Inferior parietal cortex (tissue), 1 donor: ENCODE measurements at regions not wholly inside any gene's neighbourhood (a gene's known extent, or its start where the extent isn't known, plus 50 kb on each side); places are given as distances from the start of the nearest gene placed in this dataset.
"Not testable (repeated sequence)": the region's sequence is repeated elsewhere in the genome, so short reads cannot be mapped to it uniquely, and the experiment has no call there.

Experiments
- DNase-seq: peaks from one replicate; pipeline ENCODE4 v3.0.0-alpha.2; 2016; ENCODE audit errors: extremely low spot score

- DNase-seq = no peak
Observed at GRCh38 chr1:157409927-157410326, 142.4 kb downstream of the FCRL5 start.

- DNase-seq = no peak
Observed at GRCh38 chr1:157407917-157408525, 144.3 kb downstream of the FCRL5 start.

- DNase-seq = no peak
Observed at GRCh38 chr1:157407367-157407766, 144.9 kb downstream of the FCRL5 start.

GRCh38 chr1:157405662-157406061 is 146.7 kb downstream of the FCRL5 start:
- no peak for DNase-seq

GRCh38 chr1:157404614-157405013 is 147.7 kb downstream of the FCRL5 start:
- DNase-seq = no peak

GRCh38 chr1:157404063-157404501 is 148.2 kb downstream of the FCRL5 start:
- DNase-seq = no peak

- no peak for DNase-seq
Observed at GRCh38 chr1:157403608-157404007, 148.7 kb downstream of the FCRL5 start.

- no peak for DNase-seq
Observed at GRCh38 chr1:157403203-157403602, 149.1 kb downstream of the FCRL5 start.

- no peak for DNase-seq
Observed at GRCh38 chr1:157400766-157401165, 151.5 kb downstream of the FCRL5 start.

GRCh38 chr1:157399984-157400382 is 152.3 kb downstream of the FCRL5 start:
- no peak for DNase-seq

GRCh38 chr1:157399343-157399983 is 152.9 kb downstream of the FCRL5 start:
- DNase-seq = no peak

- no peak for DNase-seq
Observed at GRCh38 chr1:157390651-157391050, 161.7 kb downstream of the FCRL5 start.

- DNase-seq = no peak
Observed at GRCh38 chr1:157388057-157388456, 164.3 kb downstream of the FCRL5 start.

- DNase-seq = no peak
Observed at GRCh38 chr1:157384258-157384657, 168.1 kb downstream of the FCRL5 start.

GRCh38 chr1:157382351-157382750 is 170.0 kb downstream of the FCRL5 start:
- no peak for DNase-seq

- DNase-seq = no peak
Observed at GRCh38 chr1:157380523-157380922, 171.8 kb downstream of the FCRL5 start.

GRCh38 chr1:157377280-157377713 is 175.0 kb downstream of the FCRL5 start:
- peak; percentile 17 for DNase-seq

GRCh38 chr1:157376681-157377080 is 175.6 kb downstream of the FCRL5 start:
- DNase-seq = no peak

GRCh38 chr1:157372311-157372710 is 180.0 kb downstream of the FCRL5 start:
- DNase-seq = not testable (repeated sequence)

GRCh38 chr1:157371826-157372225 is 180.5 kb downstream of the FCRL5 start:
- no peak for DNase-seq

- no peak for DNase-seq
Observed at GRCh38 chr1:157371221-157371620, 181.1 kb downstream of the FCRL5 start.

- no peak for DNase-seq
Observed at GRCh38 chr1:157370698-157371097, 181.6 kb downstream of the FCRL5 start.

GRCh38 chr1:157369808-157370521 is 182.3 kb downstream of the FCRL5 start:
- peak; percentile 84 for DNase-seq
